ENCODE measurements at regions not wholly inside any gene's neighbourhood (a gene's known extent, or its start where the extent isn't known, plus 50 kb on each side); places are given as distances from the start of the nearest gene placed in this dataset.

GRCh38 chr5:30469691-30470090, 723.8 kb upstream of the CDH6 start:
- TF ChIP-seq CTCF (IDR thresholded peaks at IDR 0.05) (no peak), POLR2A (IDR thresholded peaks at IDR 0.05; ENCODE audit: low read depth) (no peak), EP300 (IDR thresholded peaks at IDR 0.05) (no peak), POLR2AphosphoS5 (IDR thresholded peaks at IDR 0.05) (no peak)
